HUES6 (cell line): ENCODE measurements at regions not wholly inside any gene's neighbourhood (a gene's known extent, or its start where the extent isn't known, plus 50 kb on each side); places are given as distances from the start of the nearest gene placed in this dataset.

ENCODE experiments used
- H3K27ac ChIP-seq: 2 replicates; pipeline ENCODE4 v1.7.0; 2013; ENCODE audit warnings: low read depth, mild to moderate bottlenecking, low read length, inconsistent platforms
- H3K27me3 ChIP-seq: 2 replicates; pipeline ENCODE4 v1.6.1; 2013; ENCODE audit warnings: low read length; ENCODE audit not compliant: control insufficient read depth, insufficient read depth
- H3K36me3 ChIP-seq: 2 replicates; pipeline ENCODE4 v1.6.1; 2013; ENCODE audit warnings: low read length; ENCODE audit not compliant: control insufficient read depth, insufficient read depth
- H3K4me1 ChIP-seq: 2 replicates; pipeline ENCODE4 v1.6.1; 2013; ENCODE audit warnings: low read length; ENCODE audit not compliant: control insufficient read depth, insufficient read depth
- H3K4me3 ChIP-seq: 2 replicates; pipeline ENCODE4 v1.5.1; 2013; ENCODE audit warnings: low read depth, low read length
- H3K9ac ChIP-seq: one replicate; pipeline ENCODE4 v1.6.1; 2013; ENCODE audit warnings: mild to moderate bottlenecking, low read length
- H3K9me3 ChIP-seq: 2 replicates; pipeline ENCODE4 v1.6.1; 2013; ENCODE audit warnings: low read depth, low read length; ENCODE audit not compliant: control insufficient read depth, insufficient read depth

DNA sequence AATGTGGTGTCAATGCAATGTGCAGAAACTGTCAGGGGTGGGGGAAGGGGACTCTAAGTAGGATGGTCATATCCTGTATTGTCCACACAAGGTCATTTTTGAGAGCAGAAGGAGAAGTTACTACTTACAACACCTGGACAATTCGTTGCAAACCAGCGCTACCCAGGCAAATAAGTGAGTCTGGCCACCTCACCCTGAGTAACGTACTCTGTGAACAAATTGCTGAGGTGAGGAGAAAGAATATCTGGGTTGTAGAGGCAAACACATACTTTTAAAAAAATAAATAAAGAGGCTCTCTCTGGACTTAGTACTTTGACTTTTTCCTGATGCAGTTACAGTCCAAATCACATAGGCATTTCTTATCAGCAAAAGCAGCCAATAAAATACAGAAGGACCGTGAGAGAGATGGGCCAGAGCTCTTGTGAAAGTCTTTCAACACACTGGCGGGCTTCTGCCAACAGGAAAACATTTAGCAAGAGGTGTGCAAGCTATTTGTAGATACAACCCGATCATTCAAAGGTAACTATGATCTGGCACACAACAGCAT, 268.2 kb upstream of the ID2 start:
- peaks cover 6% of the 10 kb centered on the region; the same call in 1 of the 2 replicates for H3K4me1 ChIP-seq
- no peaks in the 10 kb centered on the region for H3K36me3 ChIP-seq
- H3K9ac ChIP-seq: no peak overlapping the region
- no peaks in the 10 kb centered on the region for H3K9me3 ChIP-seq
- no peak overlapping the region for H3K4me3 ChIP-seq
- H3K27ac ChIP-seq: no peak overlapping the region
- H3K27me3 ChIP-seq: no peaks in the 10 kb centered on the region

DNA sequence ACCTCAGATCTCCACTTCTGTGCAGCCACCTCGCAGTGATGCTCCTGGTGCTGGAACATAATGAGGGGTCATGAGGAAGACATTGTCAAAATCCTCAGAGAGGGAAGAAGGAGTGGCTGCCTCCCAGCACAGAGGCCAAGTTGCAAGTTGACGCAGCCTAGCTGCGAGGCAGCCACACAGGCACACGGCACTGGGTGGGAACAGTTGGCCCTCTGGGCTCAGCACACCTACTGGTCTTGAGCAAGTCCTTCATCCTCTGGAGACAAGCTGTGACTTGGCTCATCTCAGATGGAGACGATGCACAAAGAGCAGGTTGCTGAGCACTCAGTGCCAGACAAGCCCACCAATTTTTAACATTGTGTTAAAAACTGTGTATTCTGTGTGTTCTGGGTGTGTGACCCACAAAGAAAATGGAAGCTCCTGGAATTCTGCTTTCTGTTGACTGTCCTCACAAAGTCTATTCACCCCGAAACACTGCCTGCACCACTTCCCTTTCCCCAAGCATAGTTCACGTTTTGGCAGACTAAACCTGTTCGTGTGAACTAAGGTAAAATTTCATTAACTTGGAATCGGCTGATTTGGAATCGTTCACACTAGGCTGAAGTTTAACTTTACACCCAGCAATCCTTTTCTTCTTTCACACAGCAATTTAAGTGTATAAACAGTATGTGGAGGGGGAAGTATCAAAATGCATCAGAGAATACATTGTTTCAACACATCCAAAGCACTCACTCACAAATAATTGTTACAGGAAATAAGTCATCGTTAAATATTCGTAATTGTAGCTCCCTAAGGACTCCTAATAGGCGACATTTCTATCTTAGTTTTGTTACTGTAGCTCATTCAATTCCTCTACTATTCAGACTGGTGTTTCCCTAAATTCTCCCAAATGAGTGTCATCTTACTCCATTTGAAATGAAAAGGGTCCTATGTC, 266.6 kb upstream of the ID2 start:
- Histone ChIP-seq H3K27ac (no peak overlapping the region), H3K36me3 (no peaks in the 10 kb centered on the region), H3K27me3 (no peaks in the 10 kb centered on the region), H3K9ac (no peak overlapping the region), H3K4me3 (no peak overlapping the region), H3K9me3 (no peaks in the 10 kb centered on the region), H3K4me1 (peaks cover 6% of the 10 kb centered on the region; the same call in 1 of the 2 replicates)

DNA sequence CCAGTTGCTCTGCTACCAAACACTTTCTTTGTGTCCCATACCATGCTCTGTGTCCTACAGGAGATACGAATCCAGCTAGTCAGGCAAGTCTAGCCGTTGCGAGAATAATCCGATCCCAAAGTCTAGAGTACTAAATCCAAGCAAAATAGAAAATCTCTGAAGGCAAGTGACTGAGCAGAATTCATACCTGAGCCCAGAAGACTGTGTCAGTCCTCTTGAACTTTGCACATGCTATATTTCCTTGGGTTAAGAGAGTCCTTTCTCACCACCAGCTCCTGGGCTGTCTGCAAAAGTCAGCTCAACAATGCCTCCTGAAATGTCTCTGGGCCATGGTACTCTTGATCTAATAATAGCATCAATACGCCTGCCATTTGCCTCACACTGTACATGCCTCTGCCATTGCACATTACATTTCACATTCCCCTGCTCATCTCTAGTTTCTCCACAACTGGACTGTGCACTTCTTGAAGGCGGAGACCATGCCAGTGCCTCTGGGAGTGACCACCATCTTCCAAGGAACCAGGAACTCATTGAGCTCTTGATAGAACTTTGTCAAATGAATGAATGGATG, 265.8 kb upstream of the ID2 start:
- H3K36me3 ChIP-seq: no peaks in the 10 kb centered on the region
- no peaks in the 10 kb centered on the region for H3K9me3 ChIP-seq
- H3K4me3 ChIP-seq: no peak overlapping the region
- no peak overlapping the region for H3K27ac ChIP-seq
- H3K27me3 ChIP-seq: no peaks in the 10 kb centered on the region
- peaks cover 6% of the 10 kb centered on the region; the same call in 1 of the 2 replicates for H3K4me1 ChIP-seq
- no peak overlapping the region for H3K9ac ChIP-seq

DNA sequence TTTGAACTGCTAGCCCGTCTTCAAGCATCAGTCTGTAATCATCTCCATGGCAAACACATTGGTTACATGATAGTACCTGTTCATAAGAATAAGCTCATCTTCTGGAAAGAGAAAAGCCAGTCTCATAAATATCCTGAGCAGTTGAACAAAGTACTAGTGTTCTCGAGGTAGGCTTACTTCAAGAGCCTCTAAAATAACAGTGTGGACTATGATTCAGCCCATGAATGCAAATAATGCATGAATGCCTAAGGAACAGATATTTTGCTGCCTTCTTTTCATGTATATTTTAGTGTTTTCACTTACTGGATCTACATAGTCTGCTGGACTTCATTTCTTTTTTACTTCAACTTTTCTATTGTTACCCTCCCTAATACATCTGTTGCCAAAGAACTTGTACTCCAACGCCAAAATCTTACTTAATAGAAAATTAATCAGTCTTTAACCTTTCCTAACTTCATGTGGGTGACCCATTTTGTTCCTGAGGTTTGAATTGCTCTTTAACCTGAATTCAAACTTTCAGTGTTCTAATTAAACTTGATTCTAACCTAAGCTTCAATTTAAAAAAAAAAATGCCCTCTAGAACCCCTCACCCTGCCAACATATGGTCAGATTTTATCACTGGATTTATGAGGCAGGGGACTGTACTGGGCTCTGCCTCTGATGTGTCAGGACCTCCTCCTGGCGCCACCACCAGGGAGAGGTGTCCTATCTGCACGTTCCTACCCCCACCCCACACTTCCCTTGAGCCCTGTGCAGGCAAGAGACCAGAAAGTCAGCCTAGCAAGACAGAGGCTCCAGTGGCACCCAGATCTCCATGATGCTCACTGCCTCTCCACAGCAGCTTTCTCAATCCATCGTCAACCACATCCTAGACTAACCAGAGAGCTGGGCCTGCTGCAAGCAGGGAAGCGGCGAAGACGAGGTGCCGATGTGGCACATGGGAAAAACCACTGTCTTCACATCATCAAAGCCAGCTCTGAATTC, 264.7 kb upstream of the ID2 start:
- H3K9ac ChIP-seq: no peak overlapping the region
- H3K27ac ChIP-seq: no peak overlapping the region
- no peaks in the 10 kb centered on the region for H3K36me3 ChIP-seq
- no peak overlapping the region for H3K4me3 ChIP-seq
- H3K4me1 ChIP-seq: peaks cover 6% of the 10 kb centered on the region; the same call in 1 of the 2 replicates
- H3K27me3 ChIP-seq: no peaks in the 10 kb centered on the region
- H3K9me3 ChIP-seq: no peaks in the 10 kb centered on the region

DNA sequence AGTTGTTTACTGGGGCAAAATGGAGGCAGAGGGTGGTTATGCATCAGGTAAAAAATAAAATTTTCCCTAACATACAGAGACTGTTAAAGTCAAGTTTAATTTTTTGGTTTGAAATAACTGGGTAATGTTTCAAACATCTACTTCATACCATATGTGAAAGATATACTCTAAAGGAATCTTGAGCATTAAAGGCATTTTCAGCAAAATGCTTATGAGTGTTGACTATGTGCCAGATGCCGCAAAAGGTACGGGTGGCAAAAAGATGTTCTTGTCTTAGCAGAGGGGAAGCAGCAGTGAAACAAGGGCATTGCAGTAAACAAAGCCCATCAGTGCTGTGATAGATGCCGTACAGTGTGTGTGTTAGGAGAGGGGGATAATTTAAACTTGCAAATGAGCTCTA, 263.1 kb upstream of the ID2 start:
- H3K4me3 ChIP-seq: no peak overlapping the region
- H3K9me3 ChIP-seq: no peaks in the 10 kb centered on the region
- H3K4me1 ChIP-seq: no peaks in the 10 kb centered on the region
- H3K36me3 ChIP-seq: no peaks in the 10 kb centered on the region
- H3K27ac ChIP-seq: no peak overlapping the region
- no peak overlapping the region for H3K9ac ChIP-seq
- H3K27me3 ChIP-seq: no peaks in the 10 kb centered on the region

DNA sequence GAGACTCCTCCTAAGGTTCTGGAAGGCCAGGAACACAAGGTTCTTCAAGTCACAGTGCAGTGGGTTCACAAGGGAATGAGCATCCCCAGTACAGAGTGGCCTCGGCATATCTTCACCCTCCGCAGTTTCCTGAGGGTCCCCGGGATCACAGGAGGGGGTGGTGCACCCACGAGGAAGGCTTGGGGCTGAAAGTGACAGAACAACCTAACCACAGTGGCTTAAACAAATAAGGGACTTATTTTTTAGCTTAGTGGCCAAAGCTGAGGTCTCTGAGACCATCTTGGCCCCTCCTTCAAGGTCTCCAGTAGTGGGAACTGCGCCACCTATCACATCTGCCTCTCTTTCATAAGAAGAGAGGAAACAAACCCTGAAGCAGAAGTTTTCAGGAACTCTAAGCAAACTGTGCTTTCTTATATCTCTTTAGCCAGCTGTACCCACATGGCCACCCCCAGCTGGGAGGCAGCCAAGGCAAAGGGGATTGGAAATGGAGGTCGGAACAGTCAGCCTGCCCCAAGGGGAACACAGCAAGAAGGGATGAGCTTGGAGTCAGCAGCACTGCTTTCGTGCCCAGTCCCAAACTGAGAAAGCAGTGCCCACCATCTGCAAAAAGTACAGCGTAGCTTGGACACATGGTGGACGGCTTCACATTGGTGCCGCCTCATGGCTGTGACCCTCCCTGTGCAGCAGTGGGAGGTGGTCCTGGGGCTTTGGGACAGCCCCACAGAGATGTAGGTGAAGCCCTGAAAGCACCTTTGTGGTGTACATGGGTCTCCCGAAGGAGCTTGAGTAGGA, 260.0 kb upstream of the ID2 start:
- Histone ChIP-seq H3K27me3 (no peaks in the 10 kb centered on the region), H3K27ac (no peak overlapping the region)

DNA sequence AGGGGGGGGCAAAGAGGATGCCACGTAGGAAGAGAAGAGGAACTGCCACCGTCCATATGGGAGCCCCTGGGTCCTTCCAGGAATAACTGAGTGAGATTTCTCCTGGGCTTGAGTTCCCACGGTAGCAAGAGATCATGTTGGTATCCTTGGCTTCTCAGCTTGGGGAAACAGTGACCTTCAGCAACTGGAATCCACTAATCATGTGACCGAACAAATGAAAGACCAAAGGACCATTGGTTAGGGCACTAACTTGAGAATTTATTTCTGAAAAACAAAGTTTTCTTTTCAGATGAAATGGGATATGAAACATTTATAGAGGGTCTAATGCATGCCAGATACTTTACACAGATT, 259.4 kb upstream of the ID2 start:
- no peaks in the 10 kb centered on the region for H3K36me3 ChIP-seq
- H3K27ac ChIP-seq: no peak overlapping the region
- H3K4me3 ChIP-seq: no peak overlapping the region
- no peaks in the 10 kb centered on the region for H3K27me3 ChIP-seq
- no peaks in the 10 kb centered on the region for H3K9me3 ChIP-seq
- no peaks in the 10 kb centered on the region for H3K4me1 ChIP-seq
- H3K9ac ChIP-seq: no peak overlapping the region

More for the DNA sequence above, 260.0 kb upstream of the ID2 start:
- Histone ChIP-seq H3K9ac (no peak overlapping the region), H3K9me3 (no peaks in the 10 kb centered on the region), H3K36me3 (no peaks in the 10 kb centered on the region), H3K4me1 (no peaks in the 10 kb centered on the region), H3K4me3 (no peak overlapping the region)

DNA sequence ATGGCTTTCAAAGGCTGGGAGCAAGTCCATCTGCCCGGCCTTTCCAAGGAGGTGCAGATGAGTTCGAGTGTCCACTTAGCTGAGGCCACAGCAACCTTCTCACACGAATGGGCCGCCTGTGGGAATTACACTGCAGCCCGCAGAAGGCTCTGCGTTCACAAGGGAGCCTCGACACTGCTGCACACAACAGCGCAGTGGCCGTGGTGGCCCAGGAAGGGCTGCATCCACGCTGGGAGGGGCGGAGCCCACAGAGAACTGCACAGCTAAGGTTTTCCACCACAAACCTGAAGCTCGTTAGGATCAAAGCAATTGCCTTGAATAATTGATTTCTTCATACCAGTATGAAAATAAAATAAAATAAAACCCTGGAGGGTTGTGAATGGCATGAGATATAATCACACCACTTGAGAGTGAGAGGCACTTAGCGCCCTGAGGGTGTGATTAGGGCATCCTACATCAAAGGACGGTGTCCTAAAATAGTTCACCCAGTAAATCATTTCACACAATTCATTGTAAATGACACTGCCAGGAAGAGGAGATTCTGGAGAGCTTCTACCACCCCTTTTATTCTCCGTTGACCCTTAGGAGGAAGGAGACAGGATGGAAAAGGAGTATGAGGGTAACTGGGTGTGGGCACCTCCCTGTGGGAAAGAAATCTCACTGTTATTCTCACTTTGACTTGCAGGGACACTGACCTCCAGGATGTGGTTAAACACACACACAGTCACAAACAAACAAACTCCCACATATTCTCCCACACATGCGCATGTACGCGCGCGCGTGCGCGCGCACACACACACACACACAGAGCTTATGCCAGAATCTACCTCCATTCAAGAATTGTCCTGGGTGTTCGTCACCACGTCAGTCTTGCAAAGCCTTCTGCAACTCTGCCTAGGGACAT, 256.6 kb upstream of the ID2 start:
- Histone ChIP-seq H3K9ac (no peak overlapping the region), H3K36me3 (no peaks in the 10 kb centered on the region), H3K27me3 (no peaks in the 10 kb centered on the region)

DNA sequence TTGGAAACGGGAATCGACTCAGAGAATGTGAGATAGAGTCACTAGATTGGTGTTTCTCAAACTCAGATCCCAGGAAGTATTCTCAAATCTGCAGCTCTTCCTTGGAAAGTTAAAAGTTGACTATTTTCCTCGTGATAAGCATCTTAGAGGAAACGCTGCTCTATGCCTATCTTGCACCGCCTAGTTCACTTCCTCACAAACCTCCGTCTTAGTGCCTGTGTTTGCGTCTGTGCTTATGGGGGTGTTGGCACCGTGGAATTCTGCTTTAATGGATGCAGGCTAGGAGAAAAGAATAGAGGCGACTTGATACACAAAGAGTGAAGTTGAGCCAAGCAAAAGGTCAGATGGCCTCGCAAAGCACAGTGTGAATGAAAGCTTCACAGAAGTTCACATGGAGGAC, 255.3 kb upstream of the ID2 start:
- H3K9me3 ChIP-seq: 0 out of 2 replicates have a peak, but pooled peaks cover 2% of the 10 kb centered on the region
- H3K4me3 ChIP-seq: no peak overlapping the region
- H3K4me1 ChIP-seq: no peaks in the 10 kb centered on the region
- no peak overlapping the region for H3K9ac ChIP-seq
- no peaks in the 10 kb centered on the region for H3K27me3 ChIP-seq
- no peak overlapping the region for H3K27ac ChIP-seq
- no peaks in the 10 kb centered on the region for H3K36me3 ChIP-seq

More for the DNA sequence above, 256.6 kb upstream of the ID2 start:
- Histone ChIP-seq H3K27ac (no peak overlapping the region), H3K4me1 (no peaks in the 10 kb centered on the region), H3K9me3 (no peaks in the 10 kb centered on the region), H3K4me3 (no peak overlapping the region)
